Thymus (tissue), 11 donors: ENCODE measurements at regions not wholly inside any gene's neighbourhood (a gene's known extent, or its start where the extent isn't known, plus 50 kb on each side); places are given as distances from the start of the nearest gene placed in this dataset.
A peak's percentile ranks its signal among the peaks of the same experiment; 100 is the strongest.

Experiments
- DNase-seq, 9 donors: peaks; one replicate each; pipeline ENCODE4 v3.0.0-alpha.2; 2013; ENCODE audit warnings: low spot score in 9 of 9, low read depth in 6 of 9, missing footprints in 1 of 9
- H3K27ac ChIP-seq, 2 donors: one replicate each; pipeline ENCODE4 v1.5.1; 2013; ENCODE audit warnings: control low read depth in 1 of 2, low read depth in 1 of 2, low read length in 1 of 2, mild to moderate bottlenecking in 1 of 2, moderate library complexity in 1 of 2
- H3K27me3 ChIP-seq, 2 donors: one replicate each; pipeline ENCODE4 v1.5.1; 2013; ENCODE audit warnings: low read length in 1 of 2; ENCODE audit not compliant: control insufficient read depth in 2 of 2, insufficient read depth in 1 of 2
- H3K36me3 ChIP-seq, 2 donors: one replicate each; pipeline ENCODE4 v1.5.1; 2013; ENCODE audit warnings: low read length in 1 of 2, mild to moderate bottlenecking in 1 of 2, moderate library complexity in 1 of 2; ENCODE audit not compliant: control insufficient read depth in 2 of 2, insufficient read depth in 2 of 2
- H3K4me1 ChIP-seq, 2 donors: one replicate each; pipeline ENCODE4 v1.5.1; 2013; ENCODE audit warnings: low read length in 2 of 2; ENCODE audit not compliant: control insufficient read depth in 2 of 2, insufficient read depth in 2 of 2
- H3K4me3 ChIP-seq, 2 donors: one replicate each; pipeline ENCODE4 v1.5.1; 2013; ENCODE audit warnings: low read length in 2 of 2, control low read depth in 1 of 2, mild to moderate bottlenecking in 1 of 2
- H3K9me3 ChIP-seq, 2 donors: one replicate each; pipeline ENCODE4 v1.5.1; 2013; ENCODE audit warnings: low read length in 1 of 2, mild to moderate bottlenecking in 1 of 2; ENCODE audit not compliant: control insufficient read depth in 2 of 2, insufficient read depth in 1 of 2
- WGBS: extraction: QIAGEN DNeasy Blood & Tissue Kit; methylation state at CpG from one replicate; pipeline ENCODE4 v1.1.7; 2013; 5-methylcytosine and 5-hydroxymethylcytosine counted together
- donor health status: healthy.

DNA sequence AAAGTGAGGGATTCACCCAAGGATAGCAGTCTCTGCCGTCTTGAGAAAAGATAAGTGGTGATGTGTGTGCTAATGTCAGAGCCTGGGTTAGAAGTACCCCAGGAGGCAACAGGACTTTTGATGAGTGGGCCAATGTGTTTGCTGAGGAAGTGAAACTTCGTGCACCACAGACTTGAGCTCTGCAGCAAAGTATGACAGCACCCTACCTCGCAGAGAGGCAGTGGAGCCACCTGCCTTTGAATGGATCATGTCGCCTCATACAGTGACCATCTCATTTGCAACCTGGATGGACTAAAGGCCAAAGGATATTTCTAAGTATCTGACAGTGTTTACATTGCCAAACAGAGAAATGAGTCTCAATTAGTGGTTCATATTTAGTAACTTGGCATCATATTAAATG, 593.9 kb upstream of the GRAMD2B start:
- no peaks in the 10 kb centered on the region for H3K4me1 ChIP-seq
- no peak overlapping the region for H3K4me3 ChIP-seq
- WGBS = 83% methylated on average over 4 of the region's 4 CpGs
- no peaks in the 10 kb centered on the region for H3K36me3 ChIP-seq
- no peaks in the 10 kb centered on the region for H3K9me3 ChIP-seq
- DNase-seq = peak in 1 of 9 donors; percentile 2
- no peak overlapping the region for H3K27ac ChIP-seq
- H3K27me3 ChIP-seq = no peaks in the 10 kb centered on the region

DNA sequence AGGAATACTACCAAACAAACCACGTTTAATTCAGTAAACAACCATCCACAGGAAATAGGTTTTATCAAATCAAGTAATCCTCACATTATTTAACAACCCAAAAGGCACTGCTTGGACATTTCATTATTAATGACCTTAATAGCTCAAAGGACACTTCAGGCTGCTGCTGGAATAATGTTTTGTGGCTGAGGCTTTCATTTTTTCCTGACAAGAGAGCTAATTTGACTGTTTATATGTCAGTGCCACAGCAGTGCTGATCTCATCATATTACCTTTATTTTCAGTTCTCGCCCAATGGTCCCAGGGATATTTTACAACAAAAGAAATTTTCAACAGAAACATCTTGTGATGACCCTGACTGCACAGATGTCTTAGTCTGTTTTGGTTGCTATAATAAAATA, 589.8 kb upstream of the GRAMD2B start:
- no peak overlapping the region for H3K4me3 ChIP-seq
- WGBS = 68% methylated on average over 2 of the region's 2 CpGs

DNA sequence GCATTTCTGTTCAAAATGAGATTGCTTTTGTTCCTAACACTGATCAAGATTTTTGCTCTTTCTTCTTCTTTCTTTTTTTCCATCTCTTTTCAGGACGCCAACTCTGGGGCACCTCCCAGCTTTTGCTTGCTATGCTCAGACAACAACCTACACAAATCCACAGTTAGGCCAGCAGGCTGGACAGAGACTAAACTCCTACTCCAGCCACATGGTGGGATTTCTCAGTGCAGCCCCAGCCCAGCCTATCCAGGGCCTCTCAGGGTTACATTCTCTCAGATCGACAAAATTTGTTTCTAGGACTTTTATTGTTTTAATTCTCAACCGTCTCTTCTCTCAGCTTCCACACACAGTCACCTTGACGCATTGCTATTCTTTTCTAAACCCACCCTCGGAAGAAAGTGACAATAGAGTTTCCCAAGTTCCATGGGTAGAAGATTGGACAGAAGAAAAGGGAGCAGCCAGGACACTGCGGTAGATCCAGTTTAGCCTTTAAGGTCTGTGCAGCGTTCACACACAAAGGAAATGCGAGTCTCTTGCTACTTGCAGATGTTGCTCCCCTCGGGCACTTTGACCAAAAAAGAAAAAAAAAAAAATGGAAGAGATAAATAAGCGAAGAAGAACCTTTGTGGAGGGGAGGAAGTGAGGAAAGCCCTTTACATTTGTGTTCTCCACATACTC, 588.6 kb upstream of the GRAMD2B start:
- Histone ChIP-seq H3K4me3 (no peak overlapping the region), H3K27ac (no peak overlapping the region), H3K27me3 (no peaks in the 10 kb centered on the region), H3K36me3 (no peaks in the 10 kb centered on the region), H3K4me1 (no peaks in the 10 kb centered on the region), H3K9me3 (no peaks in the 10 kb centered on the region)
- no peak for DNase-seq
- 88% methylated on average over 10 of the region's 10 CpGs for WGBS

More for the DNA sequence above, 589.8 kb upstream of the GRAMD2B start:
- no peaks in the 10 kb centered on the region for H3K36me3 ChIP-seq
- no peak for DNase-seq
- H3K4me1 ChIP-seq = no peaks in the 10 kb centered on the region
- no peak overlapping the region for H3K27ac ChIP-seq
- no peaks in the 10 kb centered on the region for H3K27me3 ChIP-seq
- no peaks in the 10 kb centered on the region for H3K9me3 ChIP-seq

DNA sequence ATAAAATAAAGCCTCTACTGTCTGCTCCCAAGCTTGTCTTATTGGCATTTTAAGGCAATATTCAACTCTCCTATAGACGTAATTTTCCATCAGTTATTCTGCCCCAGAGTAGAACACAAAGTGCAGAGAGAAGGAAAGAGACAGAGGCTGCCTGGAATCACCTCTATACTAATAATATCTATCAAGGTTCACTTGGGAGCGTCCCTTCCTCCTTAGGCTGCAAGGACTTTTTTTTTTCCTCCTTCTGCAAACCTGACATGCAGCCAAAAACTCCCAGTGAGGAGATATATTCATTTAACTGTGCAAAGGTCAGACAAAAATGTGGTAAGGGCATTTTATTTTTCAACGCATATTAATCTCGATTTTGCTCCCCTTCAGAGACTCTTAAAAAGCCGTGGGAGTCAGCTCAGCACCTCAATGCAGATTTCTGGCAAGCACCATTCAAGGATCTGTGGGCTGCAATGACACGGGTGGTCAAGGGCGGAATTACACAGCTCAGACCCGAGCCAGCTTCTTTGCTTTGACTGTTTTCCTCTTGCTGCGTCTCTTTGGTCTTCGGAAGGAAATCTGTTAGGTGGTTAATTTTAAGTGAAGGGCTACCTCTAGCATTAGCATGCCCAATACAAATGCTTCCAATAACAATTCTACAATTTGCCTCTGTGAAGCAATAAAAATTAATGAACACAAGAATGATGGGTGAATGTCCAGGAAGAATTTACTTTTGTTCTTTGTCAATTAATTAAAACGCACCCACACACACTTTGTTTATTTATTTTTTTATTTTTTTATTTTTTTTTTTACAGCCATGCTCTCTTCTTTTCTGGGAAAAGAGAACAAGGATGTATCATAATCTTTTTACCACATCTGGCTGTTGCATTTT, 587.7 kb upstream of the GRAMD2B start:
- Histone ChIP-seq H3K36me3 (no peaks in the 10 kb centered on the region), H3K9me3 (no peaks in the 10 kb centered on the region), H3K27me3 (no peaks in the 10 kb centered on the region), H3K27ac (no peak overlapping the region), H3K4me1 (no peaks in the 10 kb centered on the region), H3K4me3 (no peak overlapping the region)
- peak in 1 of 9 donors; percentile 12 for DNase-seq
- WGBS = 41% methylated on average over 11 of the region's 11 CpGs

DNA sequence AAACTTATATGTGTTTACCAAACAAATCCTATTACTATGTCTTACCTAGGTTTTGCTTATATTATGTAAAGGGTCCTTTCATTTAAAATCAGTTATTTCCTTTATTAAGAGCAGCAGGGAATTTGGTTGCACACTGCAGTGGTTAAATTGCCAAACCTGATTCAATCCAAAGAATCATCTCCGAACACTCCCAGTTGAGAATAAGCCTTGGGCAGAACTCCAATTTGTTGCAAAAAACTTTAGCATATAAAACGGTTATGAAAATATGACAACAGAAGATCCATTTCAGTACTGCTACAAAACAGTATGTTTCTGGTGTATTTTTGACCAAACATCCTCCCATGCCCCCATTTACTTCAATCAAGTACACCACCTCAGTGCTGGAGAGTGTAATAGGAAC, 587.0 kb upstream of the GRAMD2B start:
- DNase-seq = no peak
- H3K27ac ChIP-seq = no peak overlapping the region
- peaks cover 0 to 6% of the 10 kb centered on the region in 2 donors for H3K9me3 ChIP-seq
- no peaks in the 10 kb centered on the region for H3K36me3 ChIP-seq
- no peaks in the 10 kb centered on the region for H3K4me1 ChIP-seq
- no peaks in the 10 kb centered on the region for H3K27me3 ChIP-seq
- no peak overlapping the region for H3K4me3 ChIP-seq
- WGBS = 88% methylated on average over 2 of the region's 2 CpGs

DNA sequence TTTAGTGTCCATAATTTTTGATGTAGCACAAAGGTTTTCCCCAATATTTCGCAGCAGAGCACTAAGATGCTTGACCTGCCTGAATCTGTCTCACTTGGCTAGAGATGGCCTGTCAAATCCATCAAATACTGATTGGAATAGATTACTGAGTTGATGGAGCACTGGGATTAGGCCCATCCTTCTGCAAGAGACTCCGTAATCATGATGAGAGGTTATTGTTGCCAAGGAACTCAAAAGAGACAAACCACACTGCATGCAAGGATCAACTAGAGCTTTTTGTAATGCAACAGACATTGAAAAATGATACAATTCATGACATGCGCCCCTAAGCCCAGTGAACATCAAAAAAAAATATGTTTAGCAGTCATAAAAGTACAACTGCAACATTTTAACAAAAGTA, 585.3 kb upstream of the GRAMD2B start:
- Histone ChIP-seq H3K4me1 (no peaks in the 10 kb centered on the region), H3K27me3 (no peaks in the 10 kb centered on the region), H3K4me3 (no peak overlapping the region), H3K9me3 (peaks cover 0 to 9% of the 10 kb centered on the region in 2 donors), H3K27ac (no peak overlapping the region), H3K36me3 (no peaks in the 10 kb centered on the region)
- WGBS = 94% methylated on average over 3 of the region's 3 CpGs
- no peak for DNase-seq

DNA sequence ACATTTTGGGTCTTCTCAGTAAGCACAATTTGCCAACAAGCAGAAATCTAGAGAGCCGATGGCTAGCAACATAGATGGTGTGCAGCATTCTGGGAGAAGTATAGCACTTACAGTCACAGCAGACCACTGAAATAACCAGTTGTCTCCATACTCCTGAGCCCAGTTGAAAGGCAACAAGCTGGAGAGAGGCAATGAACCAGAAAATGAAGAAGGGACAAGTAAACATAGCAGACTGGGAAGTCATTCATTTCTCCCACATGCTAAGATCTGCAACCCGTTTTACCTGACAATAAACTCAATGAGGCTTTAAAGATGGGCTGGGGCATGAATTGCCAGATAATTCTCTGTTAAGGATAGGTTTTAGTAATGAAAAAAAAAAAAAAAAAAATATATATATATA, 575.6 kb upstream of the GRAMD2B start:
- H3K36me3 ChIP-seq = no peaks in the 10 kb centered on the region
- no peak overlapping the region for H3K27ac ChIP-seq
- H3K9me3 ChIP-seq = no peaks in the 10 kb centered on the region
- H3K4me3 ChIP-seq = no peak overlapping the region
- H3K4me1 ChIP-seq = no peaks in the 10 kb centered on the region
- H3K27me3 ChIP-seq = no peaks in the 10 kb centered on the region
- DNase-seq = no peak
- 93% methylated on average over 2 of the region's 2 CpGs for WGBS

DNA sequence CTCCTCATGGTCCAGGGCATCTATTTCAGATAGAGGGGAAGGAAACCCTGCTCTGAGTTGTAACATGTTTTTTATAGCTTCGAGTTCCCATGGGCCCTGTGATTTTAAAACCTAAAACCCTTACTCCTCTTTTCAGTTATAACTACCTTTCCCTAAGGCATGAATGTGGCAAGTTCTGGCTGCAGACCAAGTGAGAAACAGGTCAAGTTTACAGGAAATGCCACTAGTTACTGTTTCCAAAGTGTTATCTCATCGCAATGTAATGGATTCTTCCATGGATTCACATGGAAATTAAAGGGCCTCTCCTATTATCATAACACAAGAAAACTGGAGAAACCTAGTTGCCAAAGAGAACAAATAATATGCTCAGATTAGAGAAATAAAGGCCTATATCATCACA, 574.5 kb upstream of the GRAMD2B start:
- DNase-seq = no peak
- H3K4me1 ChIP-seq = no peaks in the 10 kb centered on the region
- H3K27me3 ChIP-seq = no peaks in the 10 kb centered on the region
- H3K9me3 ChIP-seq = no peaks in the 10 kb centered on the region
- no peaks in the 10 kb centered on the region for H3K36me3 ChIP-seq
- no peak overlapping the region for H3K27ac ChIP-seq
- no peak overlapping the region for H3K4me3 ChIP-seq
- 92% methylated on average over 2 of the region's 2 CpGs for WGBS

DNA sequence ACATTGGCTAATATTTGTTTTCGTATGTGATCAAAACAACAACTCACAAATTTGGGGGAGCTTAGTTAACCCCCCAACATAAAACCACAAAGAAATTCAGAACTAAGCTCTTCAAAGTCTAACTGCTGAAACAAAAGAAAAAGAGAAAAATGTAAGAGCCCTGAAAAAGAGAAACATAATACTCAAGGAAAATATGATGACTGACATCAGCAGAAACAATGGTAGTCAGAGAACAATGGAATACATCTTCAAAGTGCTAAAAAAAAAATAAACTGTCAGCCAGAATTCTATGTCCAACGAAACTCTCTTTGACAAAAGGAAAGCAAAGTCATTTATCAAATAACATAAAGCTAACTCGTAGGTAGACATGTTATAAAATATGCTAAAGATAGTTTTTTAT, 566.3 kb upstream of the GRAMD2B start:
- 51% methylated on average over 3 of the region's 3 CpGs for WGBS
- DNase-seq = no peak
- H3K36me3 ChIP-seq = no peaks in the 10 kb centered on the region
- no peaks in the 10 kb centered on the region for H3K9me3 ChIP-seq
- no peaks in the 10 kb centered on the region for H3K27me3 ChIP-seq
- H3K4me3 ChIP-seq = no peak overlapping the region
- H3K4me1 ChIP-seq = no peaks in the 10 kb centered on the region
- H3K27ac ChIP-seq = no peak overlapping the region
